NCI-H1092 treated with DMSO at 0.1 percent for 48 hours (cell line): ENCODE measurements at regions not wholly inside any gene's neighbourhood (a gene's known extent, or its start where the extent isn't known, plus 50 kb on each side); places are given as distances from the start of the nearest gene placed in this dataset.

Source experiments
- DNase-seq: peaks from one replicate; lab custom pipeline; 2025; lab: John Stamatoyannopoulos, UW

- DNase-seq: no peak
These were observed 199.9 kb downstream of the SNX18 start for GRCh38 chr5:54717459-54717858.

GRCh38 chr5:54713923-54714581 lies 196.5 kb downstream of the SNX18 start:
- no peak for DNase-seq

GRCh38 chr5:54709096-54709495 lies 191.5 kb downstream of the SNX18 start:
- no peak for DNase-seq

- DNase-seq: no peak
These were observed 190.3 kb downstream of the SNX18 start for GRCh38 chr5:54707841-54708240.

GRCh38 chr5:54705994-54706653 lies 188.6 kb downstream of the SNX18 start:
- DNase-seq: no peak

GRCh38 chr5:54704825-54705224 lies 187.3 kb downstream of the SNX18 start:
- no peak for DNase-seq

GRCh38 chr5:54704333-54704732 lies 186.8 kb downstream of the SNX18 start:
- no peak for DNase-seq

- DNase-seq: no peak
These were observed 186.2 kb downstream of the SNX18 start for GRCh38 chr5:54703565-54704255.

GRCh38 chr5:54703133-54703532 lies 185.6 kb downstream of the SNX18 start:
- DNase-seq: no peak

GRCh38 chr5:54702470-54702869 lies 184.9 kb downstream of the SNX18 start:
- DNase-seq: no peak

- no peak for DNase-seq
These were observed 183.5 kb downstream of the SNX18 start for GRCh38 chr5:54700986-54701578.

GRCh38 chr5:54696931-54697330 lies 179.4 kb downstream of the SNX18 start:
- no peak for DNase-seq

GRCh38 chr5:54696346-54696745 lies 178.8 kb downstream of the SNX18 start:
- no peak for DNase-seq

GRCh38 chr5:54695198-54695966 lies 177.8 kb downstream of the SNX18 start:
- DNase-seq: no peak

- DNase-seq: peak; percentile 68
These were observed 176.5 kb downstream of the SNX18 start for GRCh38 chr5:54693936-54694657.

GRCh38 chr5:54692631-54693030 lies 175.1 kb downstream of the SNX18 start:
- no peak for DNase-seq

GRCh38 chr5:54691656-54692055 lies 174.1 kb downstream of the SNX18 start:
- no peak for DNase-seq

- DNase-seq: no peak
These were observed 172.1 kb downstream of the SNX18 start for GRCh38 chr5:54689411-54690251.

- no peak for DNase-seq
These were observed 163.4 kb downstream of the SNX18 start for GRCh38 chr5:54680998-54681397.

GRCh38 chr5:54679686-54680085 lies 162.1 kb downstream of the SNX18 start:
- no peak for DNase-seq

GRCh38 chr5:54678737-54679136 lies 161.2 kb downstream of the SNX18 start:
- no peak for DNase-seq
